Neutrophil (primary cell): ENCODE measurements at regions not wholly inside any gene's neighbourhood (a gene's known extent, or its start where the extent isn't known, plus 50 kb on each side); places are given as distances from the start of the nearest gene placed in this dataset.

ENCODE experiments used
- H3K27ac ChIP-seq: fragments of 200-600 bp; sonication (generic); 2 replicates; pipeline ENCODE4 v1.5.1; 2016; ENCODE audit warnings: mild to moderate bottlenecking, moderate library complexity
- H3K27me3 ChIP-seq: fragments of 200-600 bp; sonication (generic); 2 replicates; pipeline ENCODE4 v1.6.0; 2016; ENCODE audit warnings: mild to moderate bottlenecking
- H3K36me3 ChIP-seq: fragments of 200-600 bp; sonication (generic); 2 replicates; pipeline ENCODE4 v1.5.1; 2017
- H3K4me1 ChIP-seq, 2 experiments: fragments of 200-600 bp in 1 of 2; sonication (generic) in 1 of 2; 1 replicate in 1 of 2; 2 replicates in 1 of 2; pipeline versions ENCODE4 v1.5.1 to v1.6.1; 2013 to 2016; ENCODE audit warnings: low read depth in 1 of 2, low read length in 1 of 2, mild to moderate bottlenecking in 1 of 2, moderate library complexity in 1 of 2; ENCODE audit not compliant: control insufficient read depth in 1 of 2, insufficient read depth in 1 of 2
- H3K4me3 ChIP-seq, 2 experiments: fragments of 200-600 bp in 1 of 2; sonication (generic) in 1 of 2; 1 replicate in 1 of 2; 2 replicates in 1 of 2; pipeline ENCODE4 v1.5.1; 2013 to 2016; ENCODE audit warnings: low read depth in 1 of 2, low read length in 1 of 2, mild to moderate bottlenecking in 1 of 2, moderate library complexity in 1 of 2
- H3K9me3 ChIP-seq: fragments of 200-600 bp; sonication (generic); 2 replicates; pipeline ENCODE4 v1.5.1; 2016
- TF ChIP-seq, protein P1 (sequence below): fragments of 200-600 bp; sonication (generic); IDR thresholded peaks from 2 replicates; pipeline ENCODE4 v1.5.1; 2016; ENCODE audit warnings: antibody characterized with exemption

DNA sequence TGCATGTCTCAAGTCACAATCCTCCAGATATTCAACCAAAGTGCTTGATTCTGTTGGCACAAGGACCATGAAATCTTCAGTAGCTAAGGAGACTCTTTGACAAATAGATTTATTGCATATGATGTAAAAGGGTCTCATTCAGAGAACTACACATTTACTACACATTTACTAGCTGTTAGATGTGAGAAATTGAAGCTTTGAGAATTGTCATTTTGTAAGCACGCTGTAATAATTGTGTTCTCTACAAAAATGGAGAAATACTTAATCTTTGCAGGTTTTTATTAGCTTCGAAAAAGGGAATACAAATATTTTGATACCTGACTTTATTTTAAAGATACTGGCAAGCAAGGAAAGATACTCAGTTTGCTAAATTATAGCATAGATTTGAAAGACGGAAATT is 70.2 kb upstream of the CHD2 start:
- Histone ChIP-seq H3K9me3 (no peaks in the 10 kb centered on the region), H3K36me3 (no peaks in the 10 kb centered on the region), H3K4me3 (no peak overlapping the region), H3K27ac (no peak overlapping the region), H3K27me3 (no peaks in the 10 kb centered on the region), H3K4me1 (peaks cover 53 to 56% of the 10 kb centered on the region in 2 experiments)
- TF ChIP-seq, protein P1, sequence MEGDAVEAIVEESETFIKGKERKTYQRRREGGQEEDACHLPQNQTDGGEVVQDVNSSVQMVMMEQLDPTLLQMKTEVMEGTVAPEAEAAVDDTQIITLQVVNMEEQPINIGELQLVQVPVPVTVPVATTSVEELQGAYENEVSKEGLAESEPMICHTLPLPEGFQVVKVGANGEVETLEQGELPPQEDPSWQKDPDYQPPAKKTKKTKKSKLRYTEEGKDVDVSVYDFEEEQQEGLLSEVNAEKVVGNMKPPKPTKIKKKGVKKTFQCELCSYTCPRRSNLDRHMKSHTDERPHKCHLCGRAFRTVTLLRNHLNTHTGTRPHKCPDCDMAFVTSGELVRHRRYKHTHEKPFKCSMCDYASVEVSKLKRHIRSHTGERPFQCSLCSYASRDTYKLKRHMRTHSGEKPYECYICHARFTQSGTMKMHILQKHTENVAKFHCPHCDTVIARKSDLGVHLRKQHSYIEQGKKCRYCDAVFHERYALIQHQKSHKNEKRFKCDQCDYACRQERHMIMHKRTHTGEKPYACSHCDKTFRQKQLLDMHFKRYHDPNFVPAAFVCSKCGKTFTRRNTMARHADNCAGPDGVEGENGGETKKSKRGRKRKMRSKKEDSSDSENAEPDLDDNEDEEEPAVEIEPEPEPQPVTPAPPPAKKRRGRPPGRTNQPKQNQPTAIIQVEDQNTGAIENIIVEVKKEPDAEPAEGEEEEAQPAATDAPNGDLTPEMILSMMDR = no peak

DNA sequence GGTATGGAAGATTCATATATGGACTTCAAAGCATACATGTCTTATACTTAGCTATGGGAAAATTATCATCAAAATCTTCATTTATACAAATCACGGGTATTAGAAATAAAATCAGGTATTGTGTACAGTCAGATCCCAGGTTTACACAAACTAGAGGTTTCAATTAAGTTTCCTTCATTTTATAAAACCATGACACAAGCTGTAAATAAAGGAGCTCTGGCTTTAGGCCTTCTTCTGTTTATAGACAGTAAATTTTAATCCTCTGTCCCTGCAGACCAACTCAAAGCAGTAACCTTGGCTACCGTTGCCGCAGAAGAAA is 68.8 kb upstream of the CHD2 start:
- H3K27ac ChIP-seq = peak overlapping the region; percentile 84
- peaks cover 48 to 52% of the 10 kb centered on the region in 2 experiments for H3K4me1 ChIP-seq
- H3K36me3 ChIP-seq = no peaks in the 10 kb centered on the region
- no peaks in the 10 kb centered on the region for H3K9me3 ChIP-seq
- no peaks in the 10 kb centered on the region for H3K27me3 ChIP-seq
- no peak overlapping the region for H3K4me3 ChIP-seq
- TF ChIP-seq, protein P1 = no peak

DNA sequence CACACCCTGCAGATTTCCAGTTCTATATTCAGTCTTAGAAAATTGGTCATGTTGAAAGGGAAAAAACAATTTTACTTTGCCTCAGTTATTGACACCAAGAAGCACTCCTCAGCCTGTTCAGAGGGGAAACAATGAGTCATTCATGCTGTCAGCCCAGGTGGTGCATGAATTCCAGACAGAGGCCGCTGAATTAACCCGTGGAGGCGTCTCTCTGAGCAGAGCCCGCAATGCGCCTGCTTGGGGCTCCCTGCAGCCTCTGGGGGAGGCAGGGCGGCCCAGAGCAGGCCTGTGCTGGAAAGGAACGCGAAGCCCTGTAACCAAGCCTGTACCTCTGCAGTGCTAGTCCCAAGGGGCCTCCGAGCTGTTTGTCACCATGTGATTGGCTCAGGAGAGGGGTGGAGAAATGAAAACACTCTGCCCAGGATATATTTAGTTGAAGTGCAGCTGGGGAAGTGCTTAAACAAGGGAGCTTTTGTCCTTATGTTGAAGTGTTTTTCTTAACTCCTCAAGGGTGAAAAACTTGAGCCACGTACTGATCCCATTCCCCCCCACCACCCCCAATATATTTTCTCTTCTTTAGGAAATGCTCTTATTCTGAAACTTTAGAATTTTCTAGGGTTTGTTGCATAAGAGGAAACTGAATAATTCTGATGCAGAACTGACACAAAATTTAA is 68.3 kb upstream of the CHD2 start:
- TF ChIP-seq, protein P1 = no peak
- Histone ChIP-seq H3K36me3 (no peaks in the 10 kb centered on the region), H3K27ac (peak overlapping the region; percentile 84), H3K9me3 (no peaks in the 10 kb centered on the region), H3K4me1 (peaks cover 44 to 47% of the 10 kb centered on the region in 2 experiments), H3K27me3 (no peaks in the 10 kb centered on the region), H3K4me3 (peak overlapping the region; percentile 28 to 40)

DNA sequence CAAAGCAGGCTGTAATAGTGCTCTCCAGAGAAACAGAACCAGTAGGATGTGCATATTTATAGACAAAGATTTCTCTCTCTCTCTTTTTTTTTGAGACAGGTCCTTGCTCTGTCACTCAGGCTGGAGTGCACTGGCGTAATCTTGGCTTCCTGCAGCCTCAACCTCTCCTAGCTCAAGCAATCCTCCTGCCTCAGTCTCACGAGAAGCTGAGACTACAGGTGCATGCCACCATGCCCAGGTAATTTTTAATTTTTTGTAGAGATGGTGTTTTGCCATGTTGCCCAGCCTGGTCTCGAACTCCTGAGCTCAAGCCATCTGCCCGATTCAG is 67.1 kb upstream of the CHD2 start:
- Histone ChIP-seq H3K4me3 (peak overlapping the region in 1 of 2 experiments; percentile 28), H3K27me3 (no peaks in the 10 kb centered on the region), H3K9me3 (no peaks in the 10 kb centered on the region), H3K4me1 (peaks cover 36 to 39% of the 10 kb centered on the region in 2 experiments), H3K27ac (peak overlapping the region; percentile 84), H3K36me3 (no peaks in the 10 kb centered on the region)
- TF ChIP-seq, protein P1 = no peak

DNA sequence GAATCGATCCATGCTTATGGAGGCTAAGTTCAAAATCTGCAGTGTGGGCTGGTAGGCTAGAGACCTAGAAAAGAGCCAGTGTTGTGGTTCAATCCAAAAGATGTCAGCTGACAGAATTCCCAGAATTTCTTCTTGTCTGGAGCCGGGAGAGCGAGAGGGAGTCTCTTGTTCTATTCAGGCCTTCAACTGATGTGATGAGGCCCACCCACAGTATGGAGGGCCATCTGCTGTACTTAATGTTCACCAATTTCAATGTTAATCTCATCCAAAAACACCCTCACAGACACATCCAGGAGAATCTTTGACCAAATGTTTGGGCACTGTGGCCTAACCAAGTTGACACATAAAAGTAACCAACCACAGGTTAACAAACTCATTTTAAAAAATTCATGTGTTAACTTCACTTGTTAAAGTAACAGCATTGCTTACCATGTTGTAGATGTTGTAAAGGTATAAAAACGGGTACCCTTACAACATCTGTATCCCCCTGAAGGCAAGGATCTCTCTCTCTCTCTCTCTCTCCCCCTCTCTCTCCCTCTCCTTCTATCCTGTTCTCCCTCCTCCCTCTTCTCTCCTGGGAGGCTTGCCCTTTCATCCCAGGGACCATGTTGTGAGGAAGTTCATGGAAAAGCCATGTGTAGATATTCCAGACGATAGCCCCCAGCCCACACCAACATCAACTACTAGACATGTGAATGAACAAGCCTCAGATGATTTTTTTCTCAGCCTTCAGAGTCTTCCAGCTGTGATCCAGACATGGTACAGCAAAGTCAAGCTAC is 66.4 kb upstream of the CHD2 start:
- H3K4me1 ChIP-seq = peaks cover 36 to 39% of the 10 kb centered on the region in 2 experiments
- no peaks in the 10 kb centered on the region for H3K27me3 ChIP-seq
- H3K36me3 ChIP-seq = no peaks in the 10 kb centered on the region
- TF ChIP-seq, protein P1 = no peak
- no peaks in the 10 kb centered on the region for H3K9me3 ChIP-seq
- peak overlapping the region; percentile 84 for H3K27ac ChIP-seq
- no peak overlapping the region for H3K4me3 ChIP-seq
